Muscle layer of colon (tissue), 2 donors: ENCODE measurements at regions not wholly inside any gene's neighbourhood (a gene's known extent, or its start where the extent isn't known, plus 50 kb on each side); places are given as distances from the start of the nearest gene placed in this dataset.

Experiments used
- H3K27ac ChIP-seq: one replicate; pipeline ENCODE4 v1.7.0; 2013; ENCODE audit warnings: low read depth, mild to moderate bottlenecking, low read length, moderate library complexity
- H3K27me3 ChIP-seq, 2 donors: one replicate each; pipeline ENCODE4 v1.7.0; 2013; ENCODE audit warnings: low read length in 2 of 2, mild to moderate bottlenecking in 2 of 2; ENCODE audit not compliant: insufficient read depth in 2 of 2, control insufficient read depth in 1 of 2
- H3K36me3 ChIP-seq: one replicate; pipeline ENCODE4 v1.7.0; 2013; ENCODE audit warnings: mild to moderate bottlenecking, low read length; ENCODE audit not compliant: insufficient read depth
- H3K4me1 ChIP-seq: one replicate; pipeline ENCODE4 v1.7.0; 2013; ENCODE audit warnings: mild to moderate bottlenecking, low read length; ENCODE audit not compliant: insufficient read depth
- H3K4me3 ChIP-seq, 2 donors: one replicate each; pipeline ENCODE4 v1.7.0; 2013; ENCODE audit warnings: low read length in 2 of 2, low read depth in 1 of 2, mild to moderate bottlenecking in 1 of 2, moderate library complexity in 1 of 2
- H3K9ac ChIP-seq: one replicate; pipeline ENCODE4 v1.7.0; 2013; ENCODE audit warnings: low read length
- H3K9me3 ChIP-seq: one replicate; pipeline ENCODE4 v1.7.0; 2013; ENCODE audit warnings: mild to moderate bottlenecking, low read length
- donor health status: abdominal sarcoma.
- donor health status: Adenocarcinoma of cecum.

- no peak overlapping the region for H3K27ac ChIP-seq
- no peak overlapping the region for H3K9ac ChIP-seq
- no peaks in the 10 kb centered on the region for H3K36me3 ChIP-seq
- no peak overlapping the region for H3K4me3 ChIP-seq
- no peaks in the 10 kb centered on the region for H3K9me3 ChIP-seq
- no peaks in the 10 kb centered on the region for H3K27me3 ChIP-seq
- H3K4me1 ChIP-seq, result no peaks in the 10 kb centered on the region
These were observed 344.0 kb downstream of the FAT4 start for GRCh38 chr4:125658773-125659172.

GRCh38 chr4:125663896-125664767 is 349.4 kb downstream of the FAT4 start:
- H3K9ac ChIP-seq, result no peak overlapping the region
- no peak overlapping the region for H3K27ac ChIP-seq
- H3K36me3 ChIP-seq, result no peaks in the 10 kb centered on the region
- no peaks in the 10 kb centered on the region for H3K27me3 ChIP-seq
- H3K4me1 ChIP-seq, result no peaks in the 10 kb centered on the region
- H3K4me3 ChIP-seq, result no peak overlapping the region
- no peaks in the 10 kb centered on the region for H3K9me3 ChIP-seq

GRCh38 chr4:125666635-125667034 is 351.9 kb downstream of the FAT4 start:
- H3K4me3 ChIP-seq, result no peak overlapping the region
- no peaks in the 10 kb centered on the region for H3K9me3 ChIP-seq
- no peak overlapping the region for H3K9ac ChIP-seq
- H3K4me1 ChIP-seq, result no peaks in the 10 kb centered on the region
- H3K27ac ChIP-seq, result no peak overlapping the region
- no peaks in the 10 kb centered on the region for H3K27me3 ChIP-seq
- no peaks in the 10 kb centered on the region for H3K36me3 ChIP-seq

- no peaks in the 10 kb centered on the region for H3K36me3 ChIP-seq
- no peaks in the 10 kb centered on the region for H3K4me1 ChIP-seq
- no peaks in the 10 kb centered on the region for H3K9me3 ChIP-seq
- H3K27me3 ChIP-seq, result no peaks in the 10 kb centered on the region
- H3K27ac ChIP-seq, result no peak overlapping the region
- H3K9ac ChIP-seq, result no peak overlapping the region
- no peak overlapping the region for H3K4me3 ChIP-seq
These were observed 361.4 kb downstream of the FAT4 start for GRCh38 chr4:125676156-125676555.

- Histone ChIP-seq H3K4me1 (no peaks in the 10 kb centered on the region), H3K4me3 (no peak overlapping the region), H3K9me3 (no peaks in the 10 kb centered on the region), H3K36me3 (no peaks in the 10 kb centered on the region), H3K9ac (no peak overlapping the region), H3K27me3 (no peaks in the 10 kb centered on the region), H3K27ac (no peak overlapping the region)
These were observed 361.8 kb downstream of the FAT4 start for GRCh38 chr4:125676583-125676982.

- H3K36me3 ChIP-seq, result no peaks in the 10 kb centered on the region
- no peak overlapping the region for H3K9ac ChIP-seq
- no peak overlapping the region for H3K27ac ChIP-seq
- H3K9me3 ChIP-seq, result no peaks in the 10 kb centered on the region
- H3K27me3 ChIP-seq, result no peaks in the 10 kb centered on the region
- no peak overlapping the region for H3K4me3 ChIP-seq
- H3K4me1 ChIP-seq, result no peaks in the 10 kb centered on the region
These were observed 363.0 kb downstream of the FAT4 start for GRCh38 chr4:125677665-125678307.

- Histone ChIP-seq H3K9me3 (no peaks in the 10 kb centered on the region), H3K27ac (no peak overlapping the region), H3K27me3 (no peaks in the 10 kb centered on the region), H3K4me3 (no peak overlapping the region), H3K36me3 (no peaks in the 10 kb centered on the region), H3K4me1 (no peaks in the 10 kb centered on the region), H3K9ac (no peak overlapping the region)
These were observed 365.2 kb downstream of the FAT4 start for GRCh38 chr4:125679989-125680388.

- no peak overlapping the region for H3K9ac ChIP-seq
These were observed 366.5 kb downstream of the FAT4 start for GRCh38 chr4:125681240-125681639.

GRCh38 chr4:125682730-125683129 is 368.0 kb downstream of the FAT4 start:
- no peaks in the 10 kb centered on the region for H3K9me3 ChIP-seq
- no peak overlapping the region for H3K27ac ChIP-seq
- no peaks in the 10 kb centered on the region for H3K36me3 ChIP-seq
- no peaks in the 10 kb centered on the region for H3K27me3 ChIP-seq
- H3K4me1 ChIP-seq, result no peaks in the 10 kb centered on the region
- no peak overlapping the region for H3K4me3 ChIP-seq
- H3K9ac ChIP-seq, result no peak overlapping the region

More at GRCh38 chr4:125681240-125681639, 366.5 kb downstream of the FAT4 start:
- no peaks in the 10 kb centered on the region for H3K9me3 ChIP-seq
- H3K36me3 ChIP-seq, result no peaks in the 10 kb centered on the region
- H3K4me1 ChIP-seq, result no peaks in the 10 kb centered on the region
- no peak overlapping the region for H3K4me3 ChIP-seq
- H3K27ac ChIP-seq, result no peak overlapping the region
- no peaks in the 10 kb centered on the region for H3K27me3 ChIP-seq

- Histone ChIP-seq H3K4me3 (no peak overlapping the region), H3K9ac (no peak overlapping the region), H3K4me1 (no peaks in the 10 kb centered on the region), H3K27ac (no peak overlapping the region), H3K36me3 (no peaks in the 10 kb centered on the region), H3K9me3 (no peaks in the 10 kb centered on the region), H3K27me3 (no peaks in the 10 kb centered on the region)
These were observed 374.1 kb downstream of the FAT4 start for GRCh38 chr4:125688841-125689240.

- Histone ChIP-seq H3K4me3 (no peak overlapping the region), H3K9me3 (no peaks in the 10 kb centered on the region), H3K4me1 (no peaks in the 10 kb centered on the region), H3K9ac (no peak overlapping the region), H3K27ac (no peak overlapping the region), H3K36me3 (no peaks in the 10 kb centered on the region), H3K27me3 (no peaks in the 10 kb centered on the region)
These were observed 375.1 kb downstream of the FAT4 start for GRCh38 chr4:125689805-125690204.
